IPS DF 4.7 (cell line): ENCODE measurements at regions not wholly inside any gene's neighbourhood (a gene's known extent, or its start where the extent isn't known, plus 50 kb on each side); places are given as distances from the start of the nearest gene placed in this dataset.

Experiments used
- DNase-seq: peaks from one replicate; pipeline ENCODE4 v3.0.0-alpha.2; 2013; ENCODE audit warnings: low spot score; ENCODE audit errors: extremely low read depth

DNA sequence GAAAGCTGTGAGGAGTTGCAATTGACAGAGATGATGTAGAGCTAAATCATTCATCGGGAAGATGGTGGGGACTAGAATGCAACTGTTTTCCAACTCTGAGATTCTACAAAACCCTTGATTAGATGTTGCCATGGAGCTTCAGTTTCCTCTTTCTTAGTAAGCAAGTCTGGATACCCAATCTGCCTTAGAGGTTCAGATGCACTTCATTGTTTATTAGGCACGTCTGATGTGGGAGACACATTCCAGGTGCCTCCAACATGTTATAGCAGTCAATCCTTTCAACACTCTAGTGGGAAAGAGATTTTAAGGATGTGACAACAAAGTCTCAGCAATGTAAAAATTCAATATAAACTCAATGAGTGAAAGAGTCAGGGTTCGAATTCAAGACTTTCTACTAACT lies 291.3 kb upstream of the PHYHIPL start:
- no peak for DNase-seq

DNA sequence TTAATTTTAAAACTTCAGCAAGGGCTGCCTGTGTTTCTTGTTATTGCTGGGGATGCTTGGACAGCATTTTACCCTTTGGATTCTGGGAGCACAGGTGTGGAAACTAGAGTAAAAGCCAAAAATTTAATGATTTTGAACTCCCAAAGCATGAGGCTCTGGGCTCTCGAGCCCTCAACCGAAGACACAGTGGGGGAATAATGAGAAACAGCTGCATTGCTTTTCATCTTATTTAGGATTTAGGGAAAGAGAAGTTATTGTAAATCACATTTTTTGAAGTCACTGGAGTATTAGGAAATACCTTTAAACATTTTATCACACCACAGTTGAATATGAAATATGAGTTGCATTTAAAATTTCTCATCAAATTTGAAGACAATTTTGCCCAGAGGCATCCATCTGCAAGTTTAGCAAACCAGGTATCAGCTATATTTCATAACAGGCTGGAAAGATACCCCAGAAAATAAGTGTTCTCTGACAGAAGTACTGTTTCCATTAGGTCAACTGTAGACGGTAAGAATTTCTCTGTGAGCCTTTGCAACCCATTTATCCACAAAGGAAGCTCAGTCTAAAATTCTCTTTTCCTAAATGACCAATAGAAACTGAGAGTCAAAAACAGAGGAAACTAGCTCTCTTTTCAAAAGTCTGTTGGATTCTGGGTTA lies 290.6 kb upstream of the PHYHIPL start:
- no peak for DNase-seq

DNA sequence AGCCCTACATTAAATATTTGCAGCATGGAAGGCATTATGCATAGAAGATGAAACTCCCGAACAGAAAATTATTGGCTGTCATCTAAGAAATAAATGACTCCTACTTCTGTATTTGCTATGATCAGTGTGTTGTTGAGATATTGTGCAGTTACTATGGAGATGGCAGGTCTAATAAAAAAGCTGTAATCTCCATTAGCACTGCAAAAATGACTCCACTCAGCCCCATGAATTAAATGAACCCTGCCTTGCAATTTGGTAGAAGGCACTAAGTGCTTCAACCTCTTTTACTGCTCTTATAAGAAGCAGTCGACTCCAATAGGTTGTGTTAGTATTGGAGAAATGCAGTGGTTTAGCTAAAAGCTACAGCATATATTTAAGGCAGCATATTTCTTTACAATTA lies 290.0 kb upstream of the PHYHIPL start:
- no peak for DNase-seq

DNA sequence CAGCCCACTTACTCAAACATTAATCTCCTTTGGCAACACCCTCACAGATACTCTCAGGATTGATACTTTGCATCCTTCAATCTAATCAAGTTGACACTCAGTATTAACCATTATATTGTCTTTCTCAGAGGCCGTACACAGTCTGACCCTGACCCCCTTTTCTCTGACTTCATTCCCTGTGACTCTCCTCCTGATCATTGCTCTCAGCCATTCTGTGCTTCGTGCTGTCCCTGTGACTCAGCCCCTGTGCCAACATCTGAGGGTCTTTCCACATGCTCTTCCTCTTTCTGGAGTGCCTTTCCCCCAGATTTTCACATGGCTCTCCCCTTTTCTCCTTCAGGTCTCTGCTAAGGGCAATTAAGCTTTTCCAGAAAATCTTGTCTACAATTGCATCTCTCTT lies 289.0 kb upstream of the PHYHIPL start:
- DNase-seq: no peak

DNA sequence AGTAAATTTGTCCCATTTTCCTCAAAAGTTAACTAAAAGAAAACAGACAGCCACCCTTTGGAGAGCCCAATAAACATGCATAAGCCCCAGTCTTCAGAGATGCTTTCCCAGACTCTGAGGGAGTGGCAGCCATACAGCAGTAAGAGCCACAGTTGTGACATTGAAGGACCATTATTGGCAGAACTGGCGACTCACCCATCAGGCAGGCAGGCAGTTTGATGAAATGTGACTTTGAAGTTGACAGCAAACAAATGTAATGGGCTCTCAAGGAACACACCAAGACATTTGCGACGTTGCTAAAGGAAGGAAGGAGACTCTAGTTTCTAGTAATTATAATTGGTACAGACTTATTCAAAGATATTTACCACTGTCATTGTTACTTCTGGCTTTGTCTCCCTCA lies 287.5 kb upstream of the PHYHIPL start:
- no peak for DNase-seq

DNA sequence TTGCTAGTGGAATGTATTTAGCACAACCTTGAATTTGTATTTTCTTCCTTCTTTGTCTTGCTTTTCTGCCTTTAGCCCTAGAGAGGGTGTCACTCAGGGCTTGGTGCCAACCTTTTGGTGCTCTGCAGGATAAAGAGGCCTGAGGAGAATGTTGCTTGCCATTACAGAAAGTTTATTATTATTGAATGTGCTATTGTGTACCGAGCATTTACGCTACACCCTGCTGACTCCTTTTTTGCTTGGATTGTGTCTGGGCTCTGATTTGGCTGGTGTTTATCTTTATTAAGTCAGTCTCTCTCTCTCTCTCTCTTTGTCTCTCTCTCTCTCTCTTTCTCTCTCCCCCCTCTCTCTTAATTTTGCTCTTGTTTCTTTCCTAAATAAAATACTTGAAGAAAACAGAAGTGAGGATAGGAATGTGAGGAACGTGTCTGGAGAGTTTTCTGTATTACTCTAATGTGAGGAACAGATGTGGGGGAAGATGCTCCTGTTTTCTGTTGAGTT lies 284.4 kb upstream of the PHYHIPL start:
- DNase-seq: no peak

DNA sequence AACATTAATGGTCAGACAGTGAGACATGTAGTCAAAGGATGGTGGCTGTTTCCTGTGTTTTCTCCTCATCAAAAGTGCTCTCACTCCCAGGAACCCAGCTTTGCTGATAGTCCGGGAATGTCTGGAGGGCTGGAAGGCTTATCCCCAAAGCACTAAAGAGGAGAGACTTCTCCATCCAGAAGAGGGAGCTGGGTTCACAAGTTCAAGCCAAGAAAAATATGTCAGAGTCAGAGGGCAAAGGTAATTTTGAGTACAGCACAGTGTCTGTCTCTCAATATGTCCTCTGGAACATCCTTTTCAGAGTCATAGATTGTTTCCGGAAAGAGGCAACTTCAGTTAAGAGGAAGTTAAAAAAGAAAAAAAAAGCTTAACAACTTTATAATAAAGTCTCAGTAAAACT lies 281.5 kb upstream of the PHYHIPL start:
- no peak for DNase-seq

DNA sequence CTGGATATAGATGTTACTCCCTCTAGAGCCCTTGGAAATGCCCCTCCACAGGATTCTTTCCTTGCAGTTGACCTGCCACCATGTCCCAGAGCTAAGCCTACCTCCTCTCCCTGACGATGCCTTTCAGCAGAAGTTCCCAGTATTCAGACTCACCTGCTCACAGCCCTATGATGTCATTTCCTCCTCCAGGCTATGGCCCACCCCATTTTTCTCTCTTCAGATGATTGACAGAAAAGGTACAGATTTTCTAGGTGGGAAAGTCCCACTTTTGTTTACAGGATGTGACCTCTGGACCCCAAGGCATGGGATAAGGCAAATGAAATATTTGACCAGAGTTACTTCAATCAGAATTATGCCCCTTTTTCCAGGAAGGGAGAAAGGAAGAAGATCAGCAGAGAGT lies 280.2 kb upstream of the PHYHIPL start:
- DNase-seq: no peak

DNA sequence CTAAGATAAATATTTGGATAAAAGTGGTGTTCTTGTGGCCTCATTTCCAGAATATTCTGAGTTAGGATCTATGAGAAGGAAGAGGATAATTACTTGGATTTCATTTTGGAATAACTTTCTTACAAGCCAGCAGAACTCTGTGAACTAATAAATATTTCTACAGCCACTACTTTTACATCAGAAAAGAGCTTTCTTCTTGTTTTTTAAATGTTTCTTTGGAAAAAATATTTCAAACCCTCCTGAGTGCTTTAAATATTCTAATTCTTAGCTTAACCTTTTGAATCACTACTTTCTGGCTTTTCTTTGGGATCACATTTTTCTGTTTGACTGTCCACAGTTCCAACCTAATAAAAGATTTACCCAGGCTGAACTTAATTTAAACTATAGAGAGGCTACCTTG lies 279.2 kb upstream of the PHYHIPL start:
- DNase-seq: no peak

DNA sequence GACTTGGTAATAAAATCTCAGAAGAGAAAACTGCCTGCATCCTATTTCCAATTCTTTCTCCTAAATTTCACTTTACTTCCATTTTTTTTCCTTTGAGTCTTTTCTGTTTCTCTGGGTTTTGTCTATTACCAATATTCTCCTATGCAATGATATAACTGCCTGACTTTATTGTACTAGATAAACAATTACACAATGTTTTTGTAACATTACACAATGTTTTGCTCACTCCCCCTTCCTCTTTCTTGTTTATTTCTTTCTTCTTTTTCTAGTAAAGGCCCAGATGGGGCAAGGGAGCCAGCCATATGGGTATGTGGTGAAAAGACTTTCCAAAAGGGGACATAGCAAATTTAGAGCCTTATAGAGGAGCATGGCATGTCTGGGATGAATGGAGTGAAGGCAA lies 278.7 kb upstream of the PHYHIPL start:
- DNase-seq: no peak

DNA sequence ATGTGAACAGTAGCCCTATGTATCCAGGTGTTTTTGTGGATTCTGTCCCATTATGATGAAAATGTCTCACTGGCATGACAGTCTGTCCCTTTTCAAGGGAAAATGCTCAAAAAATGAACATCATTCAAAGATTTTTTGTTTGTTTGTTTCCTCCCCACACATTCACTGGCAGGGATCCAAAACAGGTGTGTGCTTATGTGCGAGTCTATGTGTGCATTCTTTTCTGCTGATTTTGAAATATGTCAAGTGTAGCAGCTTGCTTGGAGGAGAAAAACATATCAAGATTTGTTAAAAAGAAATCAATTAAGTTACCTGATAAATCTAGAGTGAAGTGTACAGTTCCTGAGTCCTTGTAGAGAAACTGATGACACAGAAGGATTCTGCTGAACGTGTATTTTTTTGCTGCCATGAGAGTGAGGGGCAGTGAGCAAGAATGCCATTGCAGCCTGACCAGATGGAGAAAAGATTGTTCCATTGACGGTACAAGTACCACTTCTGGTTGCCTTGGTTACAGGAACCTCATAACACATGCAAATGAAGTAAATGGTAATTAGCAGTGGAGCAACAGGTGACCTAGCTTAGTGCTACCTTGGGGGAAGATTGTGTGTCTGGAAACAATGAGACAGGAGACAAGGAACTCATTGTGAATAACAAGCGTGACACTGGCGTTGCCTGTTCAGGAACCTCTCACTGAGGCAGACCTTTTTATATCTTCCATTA lies 277.4 kb upstream of the PHYHIPL start:
- DNase-seq: no peak

DNA sequence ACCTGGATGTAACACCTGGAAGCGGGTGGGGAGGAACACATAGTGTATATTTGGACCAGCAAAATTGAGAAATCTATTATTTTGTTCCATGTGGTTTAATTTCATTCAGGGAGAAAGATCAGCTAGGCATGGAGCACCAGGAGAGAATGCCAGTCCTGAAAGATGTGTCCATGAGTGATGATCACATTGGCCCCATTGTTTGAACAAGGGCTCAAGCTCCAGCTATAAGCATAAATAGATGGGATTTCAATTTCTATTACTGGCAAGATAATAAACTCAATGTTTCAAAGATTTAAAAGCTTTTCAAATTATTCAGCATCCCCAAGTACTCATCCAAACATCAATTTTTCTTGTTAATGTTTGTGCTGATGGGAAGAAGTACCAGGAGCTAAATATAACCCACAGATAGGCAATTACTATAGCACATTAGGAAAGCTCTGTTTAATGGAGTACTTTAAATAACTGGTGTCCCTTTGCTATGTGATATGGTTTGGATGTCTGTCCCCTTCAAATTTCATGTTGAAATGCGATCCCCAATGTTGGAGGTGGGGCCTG lies 275.3 kb upstream of the PHYHIPL start:
- no peak for DNase-seq

DNA sequence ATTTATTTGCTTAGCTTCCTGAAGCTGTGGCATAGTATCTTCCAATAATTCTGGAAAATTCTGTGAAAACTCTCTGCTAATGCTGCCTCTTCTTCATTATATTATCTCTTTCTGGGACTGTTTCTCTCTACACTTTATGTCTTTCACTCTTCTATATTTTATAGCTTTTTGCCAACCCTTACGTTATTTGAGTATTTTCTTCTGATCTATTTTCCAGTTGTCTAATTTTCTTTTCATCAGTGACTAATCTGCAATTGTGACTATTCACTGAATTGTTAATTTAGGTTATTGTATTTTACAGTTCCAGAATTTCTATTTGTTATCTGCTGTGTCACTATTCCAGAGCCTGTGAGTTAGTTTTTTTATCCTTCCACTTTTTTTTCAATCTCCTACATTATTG lies 273.4 kb upstream of the PHYHIPL start:
- DNase-seq: no peak

DNA sequence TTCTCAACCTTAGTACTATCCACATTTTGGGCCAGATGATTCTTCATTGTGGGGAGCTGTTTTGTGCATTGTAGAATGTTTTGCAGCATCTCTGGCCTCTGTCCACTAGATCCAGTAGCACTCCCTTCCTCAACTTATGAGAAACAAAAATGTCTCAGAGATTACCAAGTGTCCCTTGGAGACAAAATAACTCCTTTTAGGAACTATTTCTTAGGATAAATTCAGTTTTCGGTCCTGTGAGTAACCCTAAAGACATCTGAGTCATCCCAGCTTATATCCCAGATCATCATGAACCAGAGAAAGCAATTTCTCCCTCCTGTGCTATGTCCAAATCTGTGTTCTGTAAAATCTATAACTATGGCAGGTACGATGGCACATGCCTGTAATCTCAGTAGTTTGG lies 266.6 kb upstream of the PHYHIPL start:
- no peak for DNase-seq

DNA sequence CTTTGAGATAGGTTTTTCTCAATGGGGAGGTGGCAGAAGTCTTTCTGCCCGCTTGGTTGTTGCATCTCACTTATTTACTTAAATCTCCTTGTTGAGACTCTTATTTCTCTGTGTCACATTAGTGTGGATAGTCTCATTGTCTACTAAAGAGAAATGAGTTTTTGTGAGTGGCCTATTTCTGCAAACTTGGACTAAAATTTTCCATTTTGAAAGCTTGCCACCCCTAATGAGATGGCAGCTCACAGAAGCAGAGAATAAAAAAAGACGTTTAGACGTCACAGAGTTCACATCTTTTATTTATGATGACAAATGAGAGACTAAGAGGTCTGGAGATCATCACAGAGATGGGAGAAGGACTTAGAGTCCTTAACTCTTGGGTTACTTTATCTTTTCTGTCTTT lies 262.7 kb upstream of the PHYHIPL start:
- DNase-seq: no peak

DNA sequence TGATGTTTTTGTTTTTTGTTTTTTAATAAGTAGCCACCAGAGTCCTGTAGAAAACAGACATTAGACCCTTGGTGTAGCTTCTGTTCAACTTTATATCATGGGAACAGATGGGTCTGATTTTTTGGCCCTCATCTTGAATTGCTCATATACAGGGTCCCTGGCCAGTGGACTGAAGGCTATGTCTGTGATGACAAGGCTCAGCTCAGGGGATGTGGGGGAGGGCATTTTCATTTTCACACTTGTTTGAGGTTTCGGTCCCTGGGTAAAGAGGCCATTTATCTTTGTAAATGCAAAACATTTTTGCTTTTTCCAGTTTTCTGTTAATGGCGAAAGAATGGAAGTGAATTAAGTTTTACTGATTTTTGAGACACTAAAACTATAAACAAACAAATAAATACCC lies 257.6 kb upstream of the PHYHIPL start:
- no peak for DNase-seq

DNA sequence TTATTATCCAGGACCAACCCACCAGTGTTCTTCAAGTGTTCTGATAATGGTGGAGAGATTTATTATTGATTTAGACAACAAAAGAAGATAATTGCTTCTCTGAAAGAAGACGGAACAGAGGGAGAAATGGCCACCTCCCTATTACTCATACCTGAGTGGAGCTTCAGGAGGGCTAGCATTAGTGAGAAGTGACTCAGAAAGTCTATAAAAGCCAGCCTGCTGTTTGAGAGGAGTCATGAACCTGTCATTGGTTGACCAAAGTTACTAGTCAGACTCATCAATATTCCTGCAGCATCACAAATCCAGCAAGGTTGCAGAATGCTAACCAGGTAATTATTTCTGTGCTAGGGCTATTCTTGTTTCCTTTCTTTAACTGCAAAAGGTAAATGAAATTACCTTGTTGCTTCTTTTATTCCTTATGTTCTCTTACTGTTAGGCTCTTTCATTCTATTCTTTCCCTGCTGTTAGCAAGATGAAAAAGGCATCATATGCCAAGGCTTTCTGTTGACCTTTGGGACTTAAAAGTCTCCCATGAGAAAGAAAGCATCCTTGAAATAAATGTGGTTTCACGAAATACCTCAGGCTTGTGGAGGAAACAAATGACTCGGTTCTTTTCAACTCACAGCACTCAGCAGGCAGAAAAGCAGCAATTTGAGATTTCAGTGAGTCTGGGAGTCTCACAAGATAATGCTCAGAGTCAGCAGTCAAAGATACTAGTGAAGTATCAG lies 256.4 kb upstream of the PHYHIPL start:
- DNase-seq: no peak

DNA sequence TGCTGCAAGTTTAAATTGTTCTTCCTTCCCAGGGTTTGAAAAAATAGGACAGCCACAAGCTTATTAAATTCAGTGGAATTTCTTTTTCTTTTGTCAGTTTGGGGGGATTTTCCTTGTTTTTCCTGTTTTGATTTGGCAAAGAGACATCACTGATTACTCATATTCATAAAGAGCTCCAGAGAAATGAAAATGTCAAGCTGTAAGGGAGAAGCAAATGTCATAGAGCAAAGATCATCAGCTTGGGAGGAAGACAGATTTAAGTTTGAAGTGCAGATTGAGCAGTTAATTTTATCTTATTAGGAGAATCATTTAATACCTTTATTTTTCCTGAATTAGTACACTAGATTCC lies 255.8 kb upstream of the PHYHIPL start:
- DNase-seq: no peak

DNA sequence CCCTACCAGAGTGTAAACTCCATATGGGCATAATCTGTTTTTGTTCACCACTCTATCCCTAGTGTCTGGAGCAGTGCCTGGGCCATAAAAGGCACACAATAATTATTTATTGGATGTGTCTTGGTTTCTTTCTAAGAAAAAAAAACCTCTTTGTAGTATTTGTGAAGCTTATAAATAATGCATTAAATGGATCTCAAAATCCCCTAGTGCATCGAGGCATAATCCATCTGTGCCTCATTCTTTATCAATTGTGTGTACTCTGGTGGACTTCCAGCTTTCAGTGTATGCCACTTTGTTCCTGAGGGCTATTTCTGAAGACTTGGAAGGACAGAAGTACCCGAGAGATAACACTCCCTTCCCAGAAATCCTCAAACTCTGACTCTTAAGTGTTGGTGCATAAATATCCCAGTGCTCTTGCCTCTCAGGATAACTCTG lies 255.0 kb upstream of the PHYHIPL start:
- DNase-seq: no peak

DNA sequence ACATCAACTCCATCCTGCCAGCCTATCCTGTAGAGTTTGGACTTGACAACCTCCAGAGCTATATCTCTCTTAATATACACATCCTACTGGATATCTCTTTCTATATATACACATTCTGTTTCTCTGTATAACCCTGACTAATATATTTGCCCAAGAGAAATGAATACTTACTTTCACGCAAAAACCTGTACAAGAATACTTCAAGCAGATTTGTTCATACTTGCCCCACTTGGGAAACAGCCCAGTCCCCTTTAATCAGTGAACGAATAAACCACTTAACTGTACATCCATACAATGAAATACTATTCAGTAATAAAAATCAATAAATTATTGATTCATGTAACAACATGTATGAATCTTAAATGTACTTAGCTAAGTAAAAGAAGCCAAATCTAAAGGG lies 251.1 kb upstream of the PHYHIPL start:
- DNase-seq: no peak

DNA sequence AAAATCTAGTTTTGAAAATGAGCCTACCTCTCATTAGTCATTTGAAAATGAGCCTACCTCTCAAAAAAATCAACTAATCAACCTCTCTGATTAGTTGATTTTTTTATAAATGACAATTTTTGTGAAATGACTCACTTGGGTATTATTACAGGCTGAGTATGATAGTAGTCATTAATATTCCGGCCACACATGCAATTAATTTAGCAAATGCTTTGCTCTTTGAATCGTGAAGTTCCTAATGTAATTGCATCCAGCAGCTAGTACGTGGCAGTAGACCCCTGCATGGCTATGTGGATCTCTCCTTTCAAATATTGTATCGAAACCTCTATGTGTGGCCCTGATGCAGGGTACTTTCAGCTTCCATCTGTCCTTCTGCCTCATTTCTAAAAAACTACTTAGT lies 245.9 kb upstream of the PHYHIPL start:
- DNase-seq: no peak

DNA sequence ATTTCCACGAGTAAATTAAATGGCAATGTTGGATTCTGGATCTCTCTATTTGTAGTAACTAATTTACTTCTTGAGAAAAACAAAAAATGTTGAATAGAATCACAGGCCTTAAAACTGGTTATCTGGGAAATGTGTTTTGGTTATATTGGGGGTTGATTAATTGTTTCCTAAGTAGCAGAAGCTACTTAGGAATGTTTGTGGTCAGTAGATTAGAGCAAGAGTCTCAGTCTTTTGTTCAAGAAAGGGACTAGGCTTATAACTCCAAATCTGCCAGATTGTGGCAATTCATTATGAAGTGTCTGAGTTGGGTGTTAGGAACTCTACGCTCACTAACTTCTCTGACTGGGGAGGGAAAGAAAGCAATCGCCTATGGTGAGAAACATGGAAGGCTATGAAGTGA lies 244.3 kb upstream of the PHYHIPL start:
- no peak for DNase-seq
